ENCODE measurements at regions not wholly inside any gene's neighbourhood (a gene's known extent, or its start where the extent isn't known, plus 50 kb on each side); places are given as distances from the start of the nearest gene placed in this dataset.
A peak's percentile ranks its signal among the peaks of the same experiment; 100 is the strongest.

DNA sequence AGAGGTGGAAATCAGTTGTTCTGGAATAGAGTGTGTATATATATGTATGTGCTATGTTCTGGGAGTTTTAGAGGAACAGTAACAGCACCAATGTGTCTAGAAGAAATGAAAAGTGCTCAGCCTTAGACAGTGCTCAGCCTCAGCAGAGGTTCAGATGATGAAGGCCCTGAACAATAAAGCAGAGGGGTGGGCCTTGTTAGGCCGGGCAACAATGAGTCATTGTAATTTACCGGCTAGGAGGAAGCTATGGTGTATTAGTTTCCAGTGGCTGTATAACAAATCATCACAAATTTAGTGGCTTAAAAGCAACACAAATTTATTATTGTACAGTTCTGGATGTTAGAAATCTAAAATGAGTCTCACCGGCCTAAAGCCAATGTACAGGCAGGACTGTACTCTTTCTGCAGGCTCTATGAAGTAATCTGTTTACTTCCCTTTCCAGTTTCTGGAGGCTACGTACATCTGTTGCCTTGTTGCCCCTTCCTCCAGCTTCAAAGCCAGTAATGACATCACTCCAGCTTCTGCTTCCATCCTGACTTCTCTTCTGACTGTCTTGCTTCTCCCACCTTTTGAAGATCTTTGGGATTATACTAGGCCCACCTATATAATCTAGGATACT is 84.6 kb downstream of the CH25H start:
- no peak overlapping the region for H3K4me3 ChIP-seq
- ATAC-seq (ENCODE audit: insufficient number of reproducible peaks, low FRiP score, low read depth) (no peak), DNase-seq (ENCODE audit: low spot score) (no peak)
- H3K27ac ChIP-seq: peak overlapping the region in 1 of 2 donors; percentile 30
- H3K36me3 ChIP-seq: no peaks in the 10 kb centered on the region
- no peaks in the 10 kb centered on the region for H3K4me1 ChIP-seq (ENCODE audit: control insufficient read depth in 1 of 2, low read depth in 2 of 2)
- H3K9me3 ChIP-seq: no peaks in the 10 kb centered on the region
- TF ChIP-seq, protein P1, sequence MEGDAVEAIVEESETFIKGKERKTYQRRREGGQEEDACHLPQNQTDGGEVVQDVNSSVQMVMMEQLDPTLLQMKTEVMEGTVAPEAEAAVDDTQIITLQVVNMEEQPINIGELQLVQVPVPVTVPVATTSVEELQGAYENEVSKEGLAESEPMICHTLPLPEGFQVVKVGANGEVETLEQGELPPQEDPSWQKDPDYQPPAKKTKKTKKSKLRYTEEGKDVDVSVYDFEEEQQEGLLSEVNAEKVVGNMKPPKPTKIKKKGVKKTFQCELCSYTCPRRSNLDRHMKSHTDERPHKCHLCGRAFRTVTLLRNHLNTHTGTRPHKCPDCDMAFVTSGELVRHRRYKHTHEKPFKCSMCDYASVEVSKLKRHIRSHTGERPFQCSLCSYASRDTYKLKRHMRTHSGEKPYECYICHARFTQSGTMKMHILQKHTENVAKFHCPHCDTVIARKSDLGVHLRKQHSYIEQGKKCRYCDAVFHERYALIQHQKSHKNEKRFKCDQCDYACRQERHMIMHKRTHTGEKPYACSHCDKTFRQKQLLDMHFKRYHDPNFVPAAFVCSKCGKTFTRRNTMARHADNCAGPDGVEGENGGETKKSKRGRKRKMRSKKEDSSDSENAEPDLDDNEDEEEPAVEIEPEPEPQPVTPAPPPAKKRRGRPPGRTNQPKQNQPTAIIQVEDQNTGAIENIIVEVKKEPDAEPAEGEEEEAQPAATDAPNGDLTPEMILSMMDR (IDR thresholded peaks at IDR 0.05): no peak
- no peaks in the 10 kb centered on the region for H3K27me3 ChIP-seq (replicated peaks; ENCODE audit: insufficient read depth)

DNA sequence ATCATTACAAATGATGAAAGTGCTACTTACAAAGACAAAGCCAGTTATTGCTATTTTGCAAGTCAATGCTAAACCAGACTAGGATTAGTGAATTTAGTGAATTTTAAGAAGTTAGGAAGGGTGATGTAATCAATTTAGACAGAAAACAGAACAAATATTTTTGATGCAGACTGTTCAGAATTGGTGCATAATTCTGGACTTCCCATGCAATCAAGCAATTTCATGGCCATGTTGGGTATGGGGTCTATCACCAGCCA is 85.4 kb downstream of the CH25H start:
- no peaks in the 10 kb centered on the region for H3K27me3 ChIP-seq (replicated peaks; ENCODE audit: insufficient read depth)
- H3K36me3 ChIP-seq: no peaks in the 10 kb centered on the region
- DNase-seq (ENCODE audit: low spot score) (no peak), ATAC-seq (ENCODE audit: insufficient number of reproducible peaks, low FRiP score, low read depth) (no peak)
- no peak overlapping the region for H3K27ac ChIP-seq
- no peak overlapping the region for H3K4me3 ChIP-seq
- no peaks in the 10 kb centered on the region for H3K4me1 ChIP-seq (ENCODE audit: control insufficient read depth in 1 of 2, low read depth in 2 of 2)
- TF ChIP-seq, protein P1 (IDR thresholded peaks at IDR 0.05): no peak
- H3K9me3 ChIP-seq: no peaks in the 10 kb centered on the region

DNA sequence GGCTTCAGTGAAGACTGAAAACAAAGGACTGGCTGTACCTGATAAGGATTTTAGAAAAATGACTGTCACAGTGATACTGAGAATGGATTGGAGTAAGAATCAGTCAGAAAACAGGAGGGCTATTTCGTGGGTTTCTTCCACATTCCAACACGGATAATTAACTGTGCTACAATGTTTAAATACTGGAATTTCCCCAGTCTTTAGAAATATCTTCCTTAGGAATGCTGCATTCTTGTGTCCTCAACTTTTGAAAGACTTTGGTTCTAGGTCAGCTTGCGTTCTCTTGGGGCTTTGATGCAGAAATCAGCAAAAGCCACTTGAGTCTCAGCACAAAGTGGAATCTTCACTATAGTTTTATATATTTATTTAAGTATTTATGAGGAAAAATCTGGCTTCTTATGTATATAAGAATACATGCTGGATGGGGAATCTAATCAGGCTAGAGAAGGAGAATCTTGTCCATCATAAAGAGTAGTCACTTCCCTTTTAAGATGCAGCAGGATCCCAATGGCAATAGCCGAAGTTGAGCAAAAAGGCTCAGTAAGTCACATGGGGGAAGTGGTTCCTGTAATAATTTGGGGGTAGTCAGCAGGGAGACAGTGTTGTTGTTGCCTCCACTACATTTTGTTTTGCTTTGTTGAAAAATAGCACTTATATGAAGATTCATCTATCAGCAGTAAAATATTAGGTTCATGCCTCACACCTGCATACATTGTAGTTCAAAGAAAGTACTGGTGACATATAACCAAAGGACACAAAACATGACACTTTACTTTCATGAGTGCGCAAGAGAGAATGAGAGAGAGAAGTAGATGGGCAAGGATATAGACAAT is 86.0 kb downstream of the CH25H start:
- Histone ChIP-seq H3K4me3 (no peak overlapping the region), H3K27ac (no peak overlapping the region), H3K27me3 (replicated peaks; ENCODE audit: insufficient read depth) (no peaks in the 10 kb centered on the region), H3K36me3 (no peaks in the 10 kb centered on the region), H3K4me1 (ENCODE audit: control insufficient read depth in 1 of 2, low read depth in 2 of 2) (no peaks in the 10 kb centered on the region), H3K9me3 (no peaks in the 10 kb centered on the region)
- ATAC-seq (ENCODE audit: insufficient number of reproducible peaks, low FRiP score, low read depth) (no peak), DNase-seq (ENCODE audit: low spot score) (no peak)
- TF ChIP-seq, protein P1 (IDR thresholded peaks at IDR 0.05): no peak

DNA sequence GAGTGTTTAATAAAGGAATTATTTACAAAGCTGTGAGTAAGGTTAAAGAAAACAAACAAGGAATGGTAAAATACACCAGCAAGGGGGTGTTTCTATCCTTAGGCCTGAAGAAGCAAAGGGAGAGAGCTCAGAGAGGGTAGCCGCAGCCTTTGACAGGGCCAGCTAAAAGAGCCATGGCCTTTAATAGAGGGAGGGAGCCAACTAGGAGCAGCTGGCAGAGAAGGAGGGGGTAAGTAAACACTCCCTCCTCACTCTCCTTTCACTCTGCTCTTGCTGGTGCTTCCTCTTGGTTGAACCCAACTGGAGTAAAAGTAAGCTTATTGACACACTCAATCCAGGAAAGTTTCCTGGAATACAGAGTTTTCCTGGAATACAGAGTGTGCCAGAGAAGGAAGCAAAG is 87.5 kb downstream of the CH25H start:
- Histone ChIP-seq H3K4me3 (no peak overlapping the region), H3K27me3 (replicated peaks; ENCODE audit: insufficient read depth) (no peaks in the 10 kb centered on the region), H3K36me3 (no peaks in the 10 kb centered on the region), H3K27ac (no peak overlapping the region), H3K4me1 (ENCODE audit: control insufficient read depth in 1 of 2, low read depth in 2 of 2) (no peaks in the 10 kb centered on the region), H3K9me3 (no peaks in the 10 kb centered on the region)
- TF ChIP-seq, protein P1 (IDR thresholded peaks at IDR 0.05): no peak
- DNase-seq (ENCODE audit: low spot score): no peak
- no peak for ATAC-seq (ENCODE audit: insufficient number of reproducible peaks, low FRiP score, low read depth)

DNA sequence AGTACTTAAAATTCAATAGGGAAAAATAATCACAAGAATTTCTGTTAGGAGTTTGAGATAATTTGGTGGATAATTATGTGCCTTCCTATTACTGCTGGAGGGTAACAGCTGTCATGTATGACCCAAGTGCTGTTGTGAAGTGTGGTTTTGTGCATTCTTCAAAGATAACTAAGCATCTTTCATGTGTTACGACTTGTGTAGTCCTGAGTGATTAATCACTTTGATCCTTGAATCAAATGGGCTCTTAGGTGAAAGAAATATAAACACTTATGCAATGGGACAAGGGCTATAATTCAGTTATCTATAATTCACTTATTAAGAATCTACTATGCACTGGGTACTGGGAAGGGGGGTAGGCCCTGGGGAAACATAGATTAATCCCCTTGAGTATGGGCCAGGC is 89.0 kb downstream of the CH25H start:
- no peaks in the 10 kb centered on the region for H3K27me3 ChIP-seq (replicated peaks; ENCODE audit: insufficient read depth)
- DNase-seq (ENCODE audit: low spot score) (no peak), ATAC-seq (ENCODE audit: insufficient number of reproducible peaks, low FRiP score, low read depth) (no peak)
- no peaks in the 10 kb centered on the region for H3K9me3 ChIP-seq
- H3K27ac ChIP-seq: no peak overlapping the region
- H3K36me3 ChIP-seq: no peaks in the 10 kb centered on the region
- no peak overlapping the region for H3K4me3 ChIP-seq
- no peaks in the 10 kb centered on the region for H3K4me1 ChIP-seq (ENCODE audit: control insufficient read depth in 1 of 2, low read depth in 2 of 2)
- TF ChIP-seq, protein P1 (IDR thresholded peaks at IDR 0.05): no peak
